Stimulated activated naive B cell treated with anti-CD40 and anti-IgM and Interleukin-4, amounts not matched to agents 10 μg/mL and 1 μg/mL and 100 μg/mL, for 72 hours (primary cell): ENCODE measurements at regions not wholly inside any gene's neighbourhood (a gene's known extent, or its start where the extent isn't known, plus 50 kb on each side); places are given as distances from the start of the nearest gene placed in this dataset.
A peak's percentile ranks its signal among the peaks of the same experiment; 100 is the strongest.
"Not testable (repeated sequence)": the region's sequence is repeated elsewhere in the genome, so short reads cannot be mapped to it uniquely, and the experiment has no call there.

Experiments
- ATAC-seq, 2 donors: fragments of 150-1000 bp; cut with Tn5 transposase; replicated peaks; 2 replicates each; pipeline ENCODE4 v1.10.0; 2021; ENCODE audit warnings: moderate library complexity in 1 of 2
- DNase-seq: peaks from one replicate; pipeline ENCODE4 v3.0.0; 2021
- H3K27ac Mint-ChIP-seq: one replicate; pipeline ENCODE4 v1.8.0; 2022; ENCODE audit warnings: mild to moderate bottlenecking, mixed read lengths
- H3K27me3 Mint-ChIP-seq, 2 donors: one replicate each; pipeline ENCODE4 v1.8.0; 2022; ENCODE audit warnings: mixed read lengths in 2 of 2
- H3K36me3 Mint-ChIP-seq, 2 donors: one replicate each; pipeline ENCODE4 v1.8.0; 2022; ENCODE audit warnings: mixed read lengths in 2 of 2, mild to moderate bottlenecking in 1 of 2
- H3K4me1 Mint-ChIP-seq, 2 donors: one replicate each; pipeline ENCODE4 v1.8.0; 2022; ENCODE audit warnings: mixed read lengths in 2 of 2, mild to moderate bottlenecking in 1 of 2
- H3K4me3 Mint-ChIP-seq, 2 donors: one replicate each; pipeline ENCODE4 v1.8.0; 2022; ENCODE audit warnings: mild to moderate bottlenecking in 2 of 2, mixed read lengths in 2 of 2, moderate library complexity in 1 of 2
- H3K9me3 Mint-ChIP-seq, 2 donors: one replicate each; pipeline ENCODE4 v1.8.0; 2022; ENCODE audit warnings: mixed read lengths in 2 of 2, mild to moderate bottlenecking in 1 of 2

- H3K9me3 Mint-ChIP-seq, result no peaks in the 10 kb centered on the region
- no peaks in the 10 kb centered on the region for H3K4me1 Mint-ChIP-seq
- no peak overlapping the region for H3K4me3 Mint-ChIP-seq
- ATAC-seq (no peak), DNase-seq (no peak)
- H3K36me3 Mint-ChIP-seq, result no peaks in the 10 kb centered on the region
- H3K27me3 Mint-ChIP-seq, result no peaks in the 10 kb centered on the region
- H3K27ac Mint-ChIP-seq, result no peak overlapping the region
Observed at GRCh38 chr3:3464131-3464530, 284.6 kb upstream of the CRBN start.

- no peak overlapping the region for H3K27ac Mint-ChIP-seq
- DNase-seq (no peak), ATAC-seq (no peak)
- H3K9me3 Mint-ChIP-seq, result no peaks in the 10 kb centered on the region
- no peaks in the 10 kb centered on the region for H3K27me3 Mint-ChIP-seq
- H3K36me3 Mint-ChIP-seq, result no peaks in the 10 kb centered on the region
- no peaks in the 10 kb centered on the region for H3K4me1 Mint-ChIP-seq
- no peak overlapping the region for H3K4me3 Mint-ChIP-seq
Observed at GRCh38 chr3:3461317-3461716, 281.8 kb upstream of the CRBN start.

DNA sequence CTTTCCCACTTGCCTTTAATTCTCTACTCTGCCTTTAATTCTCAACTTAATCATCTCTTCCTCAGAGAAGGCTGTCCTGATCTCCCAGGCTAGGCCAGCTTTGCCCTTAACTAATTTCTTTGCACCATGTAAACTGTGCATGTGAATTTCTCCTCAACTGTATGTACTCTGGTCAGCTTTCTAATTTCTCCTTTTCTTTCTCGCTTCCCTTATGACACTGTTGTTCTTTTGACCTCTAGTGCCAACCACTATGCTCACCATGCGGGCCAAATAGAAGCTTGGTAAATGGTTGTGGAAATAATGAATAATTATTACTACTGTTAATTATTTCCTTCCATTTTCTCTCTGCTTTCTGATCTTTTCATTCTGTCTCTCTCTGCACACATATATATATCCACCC is 269.0 kb upstream of the CRBN start:
- DNase-seq (no peak), ATAC-seq (peak; percentile 22 to 31)
- no peaks in the 10 kb centered on the region for H3K27me3 Mint-ChIP-seq
- H3K4me1 Mint-ChIP-seq, result no peaks in the 10 kb centered on the region
- H3K4me3 Mint-ChIP-seq, result no peak overlapping the region
- H3K27ac Mint-ChIP-seq, result no peak overlapping the region
- peaks cover 9 to 10% of the 10 kb centered on the region in 2 donors for H3K9me3 Mint-ChIP-seq
- no peaks in the 10 kb centered on the region for H3K36me3 Mint-ChIP-seq

GRCh38 chr3:3447641-3448040 is 268.1 kb upstream of the CRBN start:
- ATAC-seq, result no peak
- Mint-ChIP-seq H3K27me3 (no peaks in the 10 kb centered on the region), H3K27ac (no peak overlapping the region), H3K9me3 (peaks cover 12 to 14% of the 10 kb centered on the region in 2 donors), H3K4me1 (no peaks in the 10 kb centered on the region), H3K4me3 (no peak overlapping the region), H3K36me3 (no peaks in the 10 kb centered on the region)
- no peak for DNase-seq

- Mint-ChIP-seq H3K4me3 (no peak overlapping the region), H3K9me3 (peaks cover 12 to 14% of the 10 kb centered on the region in 2 donors), H3K27me3 (no peaks in the 10 kb centered on the region), H3K4me1 (no peaks in the 10 kb centered on the region), H3K36me3 (no peaks in the 10 kb centered on the region), H3K27ac (no peak overlapping the region)
- no peak for ATAC-seq
- no peak for DNase-seq
Observed at GRCh38 chr3:3446251-3446650, 266.8 kb upstream of the CRBN start.

- ATAC-seq (peak in 1 of 2 donors; percentile 33), DNase-seq (no peak)
- H3K36me3 Mint-ChIP-seq, result no peaks in the 10 kb centered on the region
- H3K9me3 Mint-ChIP-seq, result peaks cover 11 to 14% of the 10 kb centered on the region in 2 donors
- H3K27ac Mint-ChIP-seq, result no peak overlapping the region
- no peak overlapping the region for H3K4me3 Mint-ChIP-seq
- no peaks in the 10 kb centered on the region for H3K27me3 Mint-ChIP-seq
- H3K4me1 Mint-ChIP-seq, result no peaks in the 10 kb centered on the region
Observed at GRCh38 chr3:3443482-3443881, 264.0 kb upstream of the CRBN start.

DNA sequence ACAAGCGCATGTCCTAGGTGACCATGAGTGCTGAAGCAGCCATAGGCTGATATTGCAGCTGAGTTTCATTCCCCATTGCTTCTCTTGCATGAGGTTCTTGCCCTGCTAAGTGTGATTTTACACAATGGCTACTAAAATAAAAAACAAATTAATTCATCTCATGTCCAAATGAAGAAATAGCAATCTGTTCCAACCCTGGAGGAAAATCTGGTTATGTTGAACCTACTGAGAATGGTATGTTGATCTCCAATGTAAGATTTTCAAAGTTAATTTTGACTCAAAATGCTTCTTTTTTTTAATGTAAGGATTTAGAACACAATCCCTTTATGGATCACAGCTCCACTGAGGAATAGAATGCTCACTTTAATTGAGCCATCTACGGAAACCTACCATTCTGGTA is 254.2 kb upstream of the CRBN start:
- Mint-ChIP-seq H3K27me3 (no peaks in the 10 kb centered on the region), H3K4me1 (no peaks in the 10 kb centered on the region)
- ATAC-seq, result no peak

GRCh38 chr3:3429841-3430240 is 250.3 kb upstream of the CRBN start:
- Mint-ChIP-seq H3K27me3 (no peaks in the 10 kb centered on the region), H3K36me3 (no peaks in the 10 kb centered on the region), H3K27ac (no peak overlapping the region), H3K4me3 (no peak overlapping the region), H3K4me1 (no peaks in the 10 kb centered on the region), H3K9me3 (peaks cover 5 to 8% of the 10 kb centered on the region in 2 donors)
- DNase-seq (no peak), ATAC-seq (no peak)

More for the DNA sequence above, 254.2 kb upstream of the CRBN start:
- no peak overlapping the region for H3K4me3 Mint-ChIP-seq
- H3K9me3 Mint-ChIP-seq, result peaks cover 5 to 6% of the 10 kb centered on the region in 2 donors
- H3K36me3 Mint-ChIP-seq, result no peaks in the 10 kb centered on the region
- DNase-seq, result no peak
- no peak overlapping the region for H3K27ac Mint-ChIP-seq

GRCh38 chr3:3407707-3408106 is 228.2 kb upstream of the CRBN start:
- H3K27me3 Mint-ChIP-seq, ATAC-seq, H3K36me3 Mint-ChIP-seq, H3K4me3 Mint-ChIP-seq, DNase-seq, H3K4me1 Mint-ChIP-seq, H3K27ac Mint-ChIP-seq: not testable (repeated sequence)
- H3K9me3 Mint-ChIP-seq, result peaks cover 8 to 18% of the 10 kb centered on the region in 2 donors

DNA sequence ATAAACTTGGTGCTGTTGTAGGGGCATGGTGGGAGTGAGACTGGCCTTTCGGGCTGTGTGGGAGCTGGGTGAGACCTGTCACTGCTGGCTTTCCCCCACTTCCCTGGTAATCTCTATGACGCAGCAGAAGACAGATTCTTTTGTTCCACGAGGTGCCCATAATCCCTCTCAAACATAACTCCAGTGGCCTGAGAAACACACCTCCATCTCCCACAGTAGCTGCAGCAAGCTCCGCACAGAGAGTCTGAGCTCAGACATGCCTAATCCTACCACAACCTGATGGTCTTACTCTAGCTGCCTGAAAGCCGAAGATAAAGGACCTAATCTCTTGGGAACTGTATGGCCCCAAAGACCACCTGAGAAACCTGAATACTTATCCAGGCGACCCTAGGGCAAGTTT is 225.6 kb upstream of the CRBN start:
- H3K4me1 Mint-ChIP-seq, result no peaks in the 10 kb centered on the region
- no peak overlapping the region for H3K27ac Mint-ChIP-seq
- no peak overlapping the region for H3K4me3 Mint-ChIP-seq
- peaks cover 8 to 27% of the 10 kb centered on the region in 2 donors for H3K9me3 Mint-ChIP-seq
- DNase-seq (no peak), ATAC-seq (peak in 1 of 2 donors; percentile 5)
- peaks cover 0 to 4% of the 10 kb centered on the region in 2 donors for H3K27me3 Mint-ChIP-seq
- H3K36me3 Mint-ChIP-seq, result peaks cover 3 to 5% of the 10 kb centered on the region in 2 donors

- H3K4me3 Mint-ChIP-seq, result no peak overlapping the region
- peaks cover 0 to 4% of the 10 kb centered on the region in 2 donors for H3K27me3 Mint-ChIP-seq
- no peak for ATAC-seq
- peaks cover 3 to 6% of the 10 kb centered on the region in 2 donors for H3K36me3 Mint-ChIP-seq
- peaks cover 10 to 21% of the 10 kb centered on the region in 2 donors for H3K9me3 Mint-ChIP-seq
- no peaks in the 10 kb centered on the region for H3K4me1 Mint-ChIP-seq
- no peak overlapping the region for H3K27ac Mint-ChIP-seq
- no peak for DNase-seq
Observed at GRCh38 chr3:3403700-3404099, 224.2 kb upstream of the CRBN start.

- Mint-ChIP-seq H3K4me1 (no peaks in the 10 kb centered on the region), H3K9me3 (peaks cover 0 to 4% of the 10 kb centered on the region in 2 donors), H3K36me3 (no peaks in the 10 kb centered on the region), H3K4me3 (no peak overlapping the region), H3K27ac (no peak overlapping the region), H3K27me3 (no peaks in the 10 kb centered on the region)
- ATAC-seq (no peak), DNase-seq (no peak)
Observed at GRCh38 chr3:3392946-3393345, 213.5 kb upstream of the CRBN start.

DNA sequence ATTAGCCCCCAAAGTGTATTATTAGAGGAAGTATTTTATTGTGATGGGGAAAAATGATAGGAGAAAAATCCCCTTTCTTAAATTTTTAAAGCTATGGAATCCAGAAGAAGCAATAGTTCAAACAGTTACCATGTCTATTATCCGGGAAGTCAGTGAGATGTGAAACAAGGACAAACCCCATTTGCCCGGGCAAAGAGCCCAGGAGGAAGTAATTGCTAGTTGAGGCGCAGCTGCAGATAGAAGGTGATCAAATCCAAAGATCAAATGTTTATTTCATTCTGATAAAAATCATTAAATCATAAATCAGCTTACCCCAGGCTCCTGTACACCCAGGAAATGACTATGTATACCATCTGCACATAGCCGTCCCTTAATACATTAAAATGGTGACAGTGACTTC is 204.0 kb upstream of the CRBN start:
- Mint-ChIP-seq H3K27ac (no peak overlapping the region), H3K27me3 (peaks cover 0 to 5% of the 10 kb centered on the region in 2 donors), H3K4me3 (no peak overlapping the region), H3K36me3 (no peaks in the 10 kb centered on the region), H3K4me1 (no peaks in the 10 kb centered on the region), H3K9me3 (peaks cover 0 to 4% of the 10 kb centered on the region in 2 donors)
- ATAC-seq (no peak), DNase-seq (no peak)

DNA sequence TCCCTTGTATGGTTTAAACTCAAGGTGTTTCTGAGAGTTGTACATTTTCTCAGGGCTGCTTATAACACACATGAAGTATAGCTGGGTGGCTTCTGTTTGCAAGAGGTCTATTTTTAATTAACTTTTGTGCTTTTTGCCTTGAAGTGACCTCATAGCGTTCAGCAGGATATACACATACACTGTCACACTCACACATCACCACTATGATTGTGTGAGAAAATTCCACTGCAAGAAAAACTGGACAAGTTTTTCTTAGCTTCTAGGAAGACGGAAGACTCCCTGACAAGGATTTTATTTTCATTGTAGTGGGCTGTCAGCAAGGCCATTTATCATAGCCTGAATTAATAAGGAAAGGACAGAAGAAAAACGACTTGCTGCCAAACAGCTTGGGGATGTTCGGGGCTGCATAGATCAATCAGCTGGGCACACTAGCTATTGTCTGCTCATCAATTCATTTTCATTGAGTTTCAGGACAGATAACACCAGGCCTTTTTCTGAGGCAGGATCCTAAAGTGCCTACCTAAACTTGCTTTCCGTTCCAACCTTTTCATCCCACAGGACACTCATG is 192.8 kb upstream of the CRBN start:
- Mint-ChIP-seq H3K4me3 (no peak overlapping the region), H3K36me3 (no peaks in the 10 kb centered on the region), H3K27me3 (no peaks in the 10 kb centered on the region), H3K27ac (no peak overlapping the region), H3K9me3 (peaks cover 15 to 20% of the 10 kb centered on the region in 2 donors), H3K4me1 (no peaks in the 10 kb centered on the region)
- DNase-seq (no peak), ATAC-seq (no peak)

GRCh38 chr3:3368306-3368705 is 188.8 kb upstream of the CRBN start:
- DNase-seq, result no peak
- no peak for ATAC-seq
- H3K27me3 Mint-ChIP-seq, result no peaks in the 10 kb centered on the region
- H3K27ac Mint-ChIP-seq, result no peak overlapping the region
- H3K9me3 Mint-ChIP-seq, result peaks cover 3 to 4% of the 10 kb centered on the region in 2 donors
- no peaks in the 10 kb centered on the region for H3K36me3 Mint-ChIP-seq
- no peak overlapping the region for H3K4me3 Mint-ChIP-seq
- no peaks in the 10 kb centered on the region for H3K4me1 Mint-ChIP-seq

- H3K9me3 Mint-ChIP-seq, result peaks cover 0 to 1% of the 10 kb centered on the region in 2 donors
- no peak overlapping the region for H3K27ac Mint-ChIP-seq
- no peaks in the 10 kb centered on the region for H3K4me1 Mint-ChIP-seq
- no peaks in the 10 kb centered on the region for H3K36me3 Mint-ChIP-seq
- ATAC-seq (peak in 1 of 2 donors; percentile 10), DNase-seq (no peak)
- no peak overlapping the region for H3K4me3 Mint-ChIP-seq
- H3K27me3 Mint-ChIP-seq, result no peaks in the 10 kb centered on the region
Observed at GRCh38 chr3:3366386-3366785, 186.9 kb upstream of the CRBN start.
